Right lobe of liver (tissue), 6 donors: ENCODE measurements at regions not wholly inside any gene's neighbourhood (a gene's known extent, or its start where the extent isn't known, plus 50 kb on each side); places are given as distances from the start of the nearest gene placed in this dataset.

ENCODE experiments used
- ATAC-seq, 4 donors: fragments of 200-7000 bp; cut with Tn5 transposase; one replicate each; pipeline ENCODE4 v1.9.1; 2020; ENCODE audit warnings: mild to moderate bottlenecking in 4 of 4, moderate library complexity in 4 of 4
- DNase-seq, 3 donors: peaks; one replicate each; pipeline ENCODE4 v3.0.0-alpha.2; 2020
- H3K27ac ChIP-seq, 3 donors: fragments of 200-600 bp; one replicate each; pipeline ENCODE4 v1.8.0; 2022
- H3K27me3 ChIP-seq, 2 donors: fragments of 200-600 bp; one replicate each; pipeline ENCODE4 v1.8.0; 2022
- H3K36me3 ChIP-seq, 4 donors: fragments of 200-600 bp; sonication (generic) in 1 of 4; one replicate each; pipeline versions ENCODE4 v1.5.1 to v1.8.0; 2017 to 2022; ENCODE audit warnings: control low read depth in 1 of 4
- H3K4me1 ChIP-seq, 4 donors: fragments of 200-600 bp; sonication (generic) in 1 of 4; one replicate each; pipeline versions ENCODE4 v1.5.1 to v1.8.0; 2017 to 2022; ENCODE audit warnings: control low read depth in 1 of 4
- H3K4me3 ChIP-seq, 3 donors: fragments of 200-600 bp; one replicate each; pipeline ENCODE4 v1.8.0; 2022
- H3K9me3 ChIP-seq, 4 donors: fragments of 200-600 bp; sonication (generic) in 1 of 4; one replicate each; pipeline versions ENCODE4 v1.5.1 to v1.8.0; 2017 to 2022; ENCODE audit warnings: control low read depth in 1 of 4
- POLR2A ChIP-seq: fragments of 450-650 bp; IDR thresholded peaks from one replicate; pipeline ENCODE4 v1.6.1; 2017; ENCODE audit warnings: antibody characterized with exemption, mild to moderate bottlenecking
- WGBS: methylation state at CpG from one replicate; pipeline ENCODE4 v1.1.6; 2018; ENCODE audit warnings: low coverage, low lambda C conversion rate; ENCODE audit not compliant: insufficient coverage; ENCODE audit errors: missing lambda C conversion rate; 5-methylcytosine and 5-hydroxymethylcytosine counted together
- intact Hi-C, 2 donors: fragments of 100-400 bp; cut with DNase I; formaldehyde crosslinking; loops; one replicate each; pipeline versions ENCODE4 v1.11.2 to v1.14.1; 2022
- TF ChIP-seq, protein P1 (sequence below), 4 donors: fragments of 200-600 bp in 3 of 4; fragments of 450-650 bp in 1 of 4; IDR thresholded peaks; one replicate each; pipeline versions ENCODE4 v1.5.1 to v1.8.0; 2016 to 2022; ENCODE audit warnings: antibody characterized with exemption in 4 of 4, mild to moderate bottlenecking in 2 of 4
- donor health status: DM: no; HTN: yes; CAD: no.
- donor health status: DM: no; HTN: no; CAD: no.
- donor health status: DM: no; HTN: no; CAD: no.
- donor health status: DM: no; HTN: yes; CAD: no.
- donor health status: DM: no; HTN: yes; CAD: no.

DNA sequence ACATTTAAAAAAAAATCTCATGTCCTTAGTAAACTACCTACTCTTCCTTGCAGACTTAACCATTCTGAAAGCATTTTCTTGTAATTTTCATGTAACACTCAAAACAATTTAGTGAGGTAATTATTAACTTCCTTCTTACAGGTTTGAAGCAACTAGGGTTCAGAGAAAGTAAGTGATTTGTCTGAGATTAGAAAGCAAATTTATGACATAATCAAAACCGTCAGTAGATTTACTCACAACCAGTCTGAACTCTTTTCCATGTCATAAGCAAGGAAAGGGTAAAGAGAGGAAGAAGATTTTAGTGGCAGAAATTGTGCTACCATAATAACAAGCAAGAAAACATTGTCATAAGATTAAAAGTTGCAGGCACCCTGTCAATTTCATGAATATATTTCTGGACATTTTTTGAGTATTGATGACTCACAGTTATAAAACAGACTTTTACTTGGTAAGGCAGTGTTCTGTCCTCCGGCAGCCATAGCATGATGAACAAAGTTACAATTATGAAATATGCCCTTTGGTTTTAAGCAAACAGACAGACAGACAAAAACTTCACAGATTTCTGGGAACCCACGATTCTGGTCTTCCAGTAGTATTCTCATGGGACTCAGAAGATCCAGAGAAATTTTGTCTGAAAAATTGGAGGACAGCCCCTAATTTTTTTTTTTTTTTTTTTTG lies 707.2 kb downstream of the RWDD3 start:
- peak; percentile 79 to 94 (median 87) for ATAC-seq

DNA sequence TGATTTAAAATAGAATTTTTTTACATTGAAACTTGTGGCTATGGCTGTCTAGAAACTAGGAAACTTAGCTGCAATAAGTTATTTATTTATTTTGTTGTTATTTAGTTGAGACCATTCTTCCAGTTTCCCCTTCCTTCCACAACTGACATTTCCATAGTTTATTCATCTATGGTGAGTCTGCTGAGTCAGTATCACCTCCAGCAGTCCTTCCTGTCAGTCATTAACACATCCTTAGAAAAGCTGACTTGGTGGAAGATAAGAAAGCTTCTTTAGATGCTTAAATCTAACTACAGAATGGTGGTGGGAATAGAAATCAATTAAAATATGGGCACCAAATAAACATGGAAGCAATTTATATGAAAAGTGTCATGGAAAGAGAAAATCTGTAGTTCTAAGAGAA lies 714.0 kb downstream of the RWDD3 start:
- Histone ChIP-seq H3K4me1 (no peaks in the 10 kb centered on the region), H3K27ac (no peak overlapping the region), H3K4me3 (no peak overlapping the region), H3K9me3 (no peaks in the 10 kb centered on the region), H3K36me3 (no peaks in the 10 kb centered on the region), H3K27me3 (no peaks in the 10 kb centered on the region)
- DNase-seq (no peak), ATAC-seq (no peak)
- TF ChIP-seq, protein P1, sequence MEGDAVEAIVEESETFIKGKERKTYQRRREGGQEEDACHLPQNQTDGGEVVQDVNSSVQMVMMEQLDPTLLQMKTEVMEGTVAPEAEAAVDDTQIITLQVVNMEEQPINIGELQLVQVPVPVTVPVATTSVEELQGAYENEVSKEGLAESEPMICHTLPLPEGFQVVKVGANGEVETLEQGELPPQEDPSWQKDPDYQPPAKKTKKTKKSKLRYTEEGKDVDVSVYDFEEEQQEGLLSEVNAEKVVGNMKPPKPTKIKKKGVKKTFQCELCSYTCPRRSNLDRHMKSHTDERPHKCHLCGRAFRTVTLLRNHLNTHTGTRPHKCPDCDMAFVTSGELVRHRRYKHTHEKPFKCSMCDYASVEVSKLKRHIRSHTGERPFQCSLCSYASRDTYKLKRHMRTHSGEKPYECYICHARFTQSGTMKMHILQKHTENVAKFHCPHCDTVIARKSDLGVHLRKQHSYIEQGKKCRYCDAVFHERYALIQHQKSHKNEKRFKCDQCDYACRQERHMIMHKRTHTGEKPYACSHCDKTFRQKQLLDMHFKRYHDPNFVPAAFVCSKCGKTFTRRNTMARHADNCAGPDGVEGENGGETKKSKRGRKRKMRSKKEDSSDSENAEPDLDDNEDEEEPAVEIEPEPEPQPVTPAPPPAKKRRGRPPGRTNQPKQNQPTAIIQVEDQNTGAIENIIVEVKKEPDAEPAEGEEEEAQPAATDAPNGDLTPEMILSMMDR (IDR thresholded peaks at IDR 0.05), result no peak
- TF ChIP-seq POLR2A, result no peak
- intact Hi-C loops, result no loop called here

More for the DNA sequence above, 707.2 kb downstream of the RWDD3 start:
- peak overlapping the region in 2 of 3 donors; percentile 62 to 66 for H3K27ac ChIP-seq
- no peaks in the 10 kb centered on the region for H3K4me1 ChIP-seq
- H3K4me3 ChIP-seq, result peak overlapping the region in 1 of 3 donors; percentile 5
- H3K9me3 ChIP-seq, result no peaks in the 10 kb centered on the region
- peak in 1 of 3 donors; percentile 45 for DNase-seq
- TF ChIP-seq, protein P1 (IDR thresholded peaks at IDR 0.05), result no peak
- H3K36me3 ChIP-seq, result no peaks in the 10 kb centered on the region
- WGBS, result 25% methylated on average over 3 of the region's 3 CpGs
- no peaks in the 10 kb centered on the region for H3K27me3 ChIP-seq
- intact Hi-C loops, result no loop called here

DNA sequence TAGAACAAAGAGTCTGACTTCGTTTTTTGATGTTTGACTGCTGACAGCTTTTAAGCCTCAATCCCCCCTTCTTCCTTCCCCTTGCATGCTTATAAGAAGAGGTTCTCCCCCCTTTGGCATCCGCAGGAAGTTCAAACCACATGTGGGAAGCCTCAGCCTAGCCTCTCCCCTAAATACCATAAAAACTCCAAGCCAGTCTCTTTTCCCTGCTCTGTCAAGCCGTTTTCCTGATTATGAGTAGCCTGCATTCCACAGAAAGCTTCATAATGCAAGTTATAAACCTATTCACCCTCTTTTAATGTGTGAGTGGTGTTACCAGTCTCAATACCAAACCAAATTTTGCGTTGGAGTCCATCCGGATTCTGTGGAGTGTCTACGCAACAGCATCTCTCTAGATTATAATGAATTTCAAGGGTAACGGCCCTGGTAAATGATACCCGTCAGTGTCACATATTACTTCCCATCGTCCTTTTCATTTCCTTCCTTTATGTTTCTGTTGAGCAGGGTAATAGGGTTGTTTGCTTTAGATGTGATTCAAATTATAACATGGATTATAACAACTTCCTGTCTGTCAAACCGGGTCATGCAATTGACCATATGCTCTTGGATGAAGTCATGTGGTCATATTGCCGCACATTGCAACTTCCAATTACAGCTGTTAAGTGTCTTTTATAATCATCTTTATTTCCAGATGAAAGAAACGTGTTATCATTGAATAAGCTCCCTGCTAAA lies 717.5 kb downstream of the RWDD3 start:
- Histone ChIP-seq H3K9me3 (no peaks in the 10 kb centered on the region), H3K27me3 (no peaks in the 10 kb centered on the region), H3K27ac (no peak overlapping the region), H3K4me3 (no peak overlapping the region), H3K36me3 (no peaks in the 10 kb centered on the region), H3K4me1 (peaks cover 0 to 3% (median 0%) of the 10 kb centered on the region in 4 donors)
- DNase-seq, result no peak
- WGBS, result 29% methylated on average over 12 of the region's 12 CpGs
- no peak for TF ChIP-seq POLR2A
- TF ChIP-seq, protein P1 (IDR thresholded peaks at IDR 0.05), result no peak
- intact Hi-C loops, result no loop called here
- ATAC-seq, result no peak

DNA sequence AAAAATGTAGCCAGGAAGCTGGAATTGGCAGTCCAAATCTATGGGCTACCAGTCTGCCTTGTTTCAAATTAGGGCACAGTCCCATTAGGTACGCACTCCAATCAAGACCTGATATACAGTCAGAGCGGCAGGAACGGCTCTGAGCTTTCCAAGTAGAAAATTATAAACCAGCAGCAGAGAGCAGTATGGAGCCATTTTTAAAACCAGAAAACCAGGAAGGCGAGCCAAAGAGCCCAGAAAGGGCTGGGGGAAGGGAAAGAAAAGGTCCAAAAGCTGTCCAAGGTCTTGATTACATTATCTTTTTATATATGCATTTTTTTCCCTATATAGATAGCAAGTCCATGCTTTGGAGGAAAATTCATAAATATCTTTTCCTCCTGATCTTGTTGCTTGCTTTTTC lies 719.0 kb downstream of the RWDD3 start:
- ATAC-seq (peak; percentile 93 to 97 (median 95)), DNase-seq (peak in 1 of 3 donors; percentile 48)
- H3K4me1 ChIP-seq, result peaks cover 0 to 3% (median 0%) of the 10 kb centered on the region in 4 donors
- H3K36me3 ChIP-seq, result no peaks in the 10 kb centered on the region
- no peaks in the 10 kb centered on the region for H3K9me3 ChIP-seq
- WGBS, result 7% methylated on average over 4 of the region's 4 CpGs
- intact Hi-C loops, result no loop called here
- no peak for TF ChIP-seq POLR2A
- TF ChIP-seq, protein P1 (IDR thresholded peaks at IDR 0.05), result peak in 3 of 4 donors; percentile 17 to 44 (median 38)
- H3K27me3 ChIP-seq, result no peaks in the 10 kb centered on the region
- no peak overlapping the region for H3K4me3 ChIP-seq
- no peak overlapping the region for H3K27ac ChIP-seq
